22Rv1 (cell line): ENCODE measurements at regions not wholly inside any gene's neighbourhood (a gene's known extent, or its start where the extent isn't known, plus 50 kb on each side); places are given as distances from the start of the nearest gene placed in this dataset.

Experiments
- H3K27ac ChIP-seq: fragments of 450-650 bp; 2 replicates; pipeline ENCODE4 v1.5.1; 2017
- ZFX ChIP-seq: fragments of 450-650 bp; IDR thresholded peaks from 2 replicates; pipeline ENCODE4 v1.6.1; 2017; ENCODE audit warnings: antibody characterized with exemption, borderline replicate concordance
- TF ChIP-seq, protein P1 (sequence below): fragments of 450-650 bp; IDR thresholded peaks from 2 replicates; pipeline ENCODE4 v1.5.1; 2017; ENCODE audit warnings: mild to moderate bottlenecking

DNA sequence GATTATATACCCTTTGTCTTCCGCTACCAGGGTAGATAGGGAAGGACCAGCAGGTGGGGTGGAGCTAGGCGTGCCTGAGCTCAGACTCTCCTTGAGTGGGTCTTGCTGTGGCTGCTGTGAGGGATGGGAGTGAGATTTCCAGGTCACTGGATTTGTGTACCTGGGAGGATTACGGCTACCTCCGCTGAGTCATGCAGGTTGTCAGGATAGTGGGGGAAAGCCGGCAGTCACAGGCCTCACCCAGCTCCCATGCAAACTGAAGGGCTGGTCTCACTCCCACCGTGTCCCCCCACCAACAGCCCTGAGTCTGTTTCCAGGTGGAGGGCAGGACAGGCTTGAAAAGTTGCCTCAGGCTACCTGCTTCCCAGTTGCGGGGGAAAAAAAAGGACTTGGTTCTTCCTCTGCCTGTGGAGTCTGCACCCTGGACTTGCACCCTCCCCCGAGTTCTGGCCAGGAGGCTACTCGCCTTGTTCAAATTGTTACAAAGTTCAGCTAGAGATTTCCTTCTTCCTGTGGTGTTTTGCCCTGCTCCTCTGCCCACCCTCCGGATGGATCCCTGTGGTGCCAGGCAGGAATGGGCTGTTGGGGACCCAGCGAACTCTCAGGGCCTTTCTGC lies 268.3 kb downstream of the VAPA start:
- TF ChIP-seq, protein P1, sequence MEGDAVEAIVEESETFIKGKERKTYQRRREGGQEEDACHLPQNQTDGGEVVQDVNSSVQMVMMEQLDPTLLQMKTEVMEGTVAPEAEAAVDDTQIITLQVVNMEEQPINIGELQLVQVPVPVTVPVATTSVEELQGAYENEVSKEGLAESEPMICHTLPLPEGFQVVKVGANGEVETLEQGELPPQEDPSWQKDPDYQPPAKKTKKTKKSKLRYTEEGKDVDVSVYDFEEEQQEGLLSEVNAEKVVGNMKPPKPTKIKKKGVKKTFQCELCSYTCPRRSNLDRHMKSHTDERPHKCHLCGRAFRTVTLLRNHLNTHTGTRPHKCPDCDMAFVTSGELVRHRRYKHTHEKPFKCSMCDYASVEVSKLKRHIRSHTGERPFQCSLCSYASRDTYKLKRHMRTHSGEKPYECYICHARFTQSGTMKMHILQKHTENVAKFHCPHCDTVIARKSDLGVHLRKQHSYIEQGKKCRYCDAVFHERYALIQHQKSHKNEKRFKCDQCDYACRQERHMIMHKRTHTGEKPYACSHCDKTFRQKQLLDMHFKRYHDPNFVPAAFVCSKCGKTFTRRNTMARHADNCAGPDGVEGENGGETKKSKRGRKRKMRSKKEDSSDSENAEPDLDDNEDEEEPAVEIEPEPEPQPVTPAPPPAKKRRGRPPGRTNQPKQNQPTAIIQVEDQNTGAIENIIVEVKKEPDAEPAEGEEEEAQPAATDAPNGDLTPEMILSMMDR: no peak
- no peak for TF ChIP-seq ZFX
- H3K27ac ChIP-seq: no peak overlapping the region

- H3K27ac ChIP-seq: no peak overlapping the region
Measured at GRCh38 chr18:10184776-10185175, 269.7 kb upstream of the APCDD1 start.

GRCh38 chr18:10188971-10189810 lies 265.2 kb upstream of the APCDD1 start:
- H3K27ac ChIP-seq: no peak overlapping the region
- TF ChIP-seq, protein P1: no peak
- no peak for TF ChIP-seq ZFX

More at GRCh38 chr18:10184776-10185175, 269.7 kb upstream of the APCDD1 start:
- no peak for TF ChIP-seq ZFX
- TF ChIP-seq, protein P1: no peak

DNA sequence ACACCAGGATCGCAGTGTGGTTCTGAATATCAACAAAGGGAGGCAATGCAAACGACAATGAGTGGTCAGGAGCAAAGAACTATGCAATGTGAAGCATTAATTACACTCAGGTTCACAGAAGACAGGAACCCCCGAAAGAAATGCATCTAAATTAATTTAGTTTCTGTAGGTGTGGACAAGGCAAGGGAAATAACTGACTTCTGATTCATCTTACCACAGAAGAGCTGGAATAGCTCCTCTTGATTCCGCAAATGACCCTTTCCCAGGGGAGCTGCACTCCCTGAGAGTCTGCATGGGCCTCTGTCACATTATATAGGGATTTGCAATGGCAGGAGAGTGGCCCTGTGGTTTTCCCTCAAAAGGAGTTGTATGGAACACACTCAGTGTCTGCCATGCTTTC lies 263.9 kb upstream of the APCDD1 start:
- TF ChIP-seq, protein P1: no peak
- no peak for TF ChIP-seq ZFX
- H3K27ac ChIP-seq: no peak overlapping the region

- no peak overlapping the region for H3K27ac ChIP-seq
- TF ChIP-seq, protein P1: no peak
- no peak for TF ChIP-seq ZFX
Measured at GRCh38 chr18:10193444-10193843, 261.0 kb upstream of the APCDD1 start.

GRCh38 chr18:10194592-10194991 lies 259.8 kb upstream of the APCDD1 start:
- no peak for TF ChIP-seq ZFX
- TF ChIP-seq, protein P1: no peak

DNA sequence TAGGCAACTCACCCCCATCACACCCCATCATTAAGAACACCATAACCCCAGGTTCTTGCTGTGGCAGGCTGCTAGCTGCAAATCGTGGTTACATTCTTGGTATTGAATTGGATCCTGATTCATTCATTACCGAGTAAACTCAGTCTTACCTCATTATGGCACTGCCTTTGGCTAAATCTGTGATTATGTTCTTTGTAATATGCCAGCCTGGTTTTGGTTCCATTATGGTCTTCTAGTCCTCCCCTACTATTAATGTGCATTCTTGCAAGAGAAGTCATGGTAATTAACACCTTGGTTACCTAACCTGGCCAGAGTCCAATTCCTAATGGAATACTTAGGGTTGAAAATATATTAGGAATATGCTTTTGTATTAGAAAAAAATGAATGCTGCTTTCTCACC lies 258.9 kb upstream of the APCDD1 start:
- TF ChIP-seq, protein P1: no peak
- TF ChIP-seq ZFX: no peak
- H3K27ac ChIP-seq: no peak overlapping the region

More at GRCh38 chr18:10194592-10194991, 259.8 kb upstream of the APCDD1 start:
- no peak overlapping the region for H3K27ac ChIP-seq
